HG02642 (cell line): ENCODE measurements at regions not wholly inside any gene's neighbourhood (a gene's known extent, or its start where the extent isn't known, plus 50 kb on each side); places are given as distances from the start of the nearest gene placed in this dataset.

ENCODE experiments used
- ATAC-seq: cut with Tn5 transposase; IDR thresholded peaks from one replicate; pipeline ENCODE4 v1.9.1; 2021; ENCODE audit warnings: mild to moderate bottlenecking; ENCODE audit not compliant: unreplicated experiment, poor library complexity

DNA sequence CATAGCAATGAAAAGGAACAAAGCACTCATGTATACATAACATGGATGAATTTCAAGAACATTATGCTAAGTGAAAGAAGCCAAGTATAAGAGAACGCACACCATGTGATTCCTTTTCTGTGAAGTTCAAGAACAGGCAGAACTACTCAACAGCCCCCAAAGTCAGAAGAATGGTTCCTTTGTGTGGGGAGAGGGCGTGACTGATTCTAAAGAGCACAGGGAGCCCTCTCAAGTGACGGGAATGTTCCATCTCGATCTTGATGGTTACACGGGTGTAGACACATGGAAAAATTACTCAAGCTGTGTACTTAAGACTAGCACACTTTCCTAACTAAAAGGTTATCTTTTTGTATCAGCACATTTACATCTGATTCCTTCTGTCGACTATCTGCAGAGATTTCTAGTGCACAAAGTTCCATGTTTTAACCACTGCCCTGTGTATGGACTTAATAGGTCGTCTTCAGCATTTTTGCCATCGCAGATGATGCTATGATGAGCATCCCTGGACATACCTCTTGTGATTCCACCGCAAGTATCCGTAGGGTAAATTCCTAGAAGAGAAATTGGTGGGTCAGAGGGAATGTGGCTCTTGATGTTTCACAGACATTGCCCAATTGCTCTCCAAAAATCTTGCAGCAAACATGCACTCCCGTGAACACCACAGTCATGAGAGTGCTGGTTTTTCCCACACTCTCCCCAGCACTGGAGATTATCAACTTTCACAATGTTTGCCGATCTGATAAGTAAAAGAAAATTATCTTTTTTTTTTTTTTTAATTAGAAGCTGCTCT lies 279.3 kb downstream of the BMP7 start:
- ATAC-seq = no peak

DNA sequence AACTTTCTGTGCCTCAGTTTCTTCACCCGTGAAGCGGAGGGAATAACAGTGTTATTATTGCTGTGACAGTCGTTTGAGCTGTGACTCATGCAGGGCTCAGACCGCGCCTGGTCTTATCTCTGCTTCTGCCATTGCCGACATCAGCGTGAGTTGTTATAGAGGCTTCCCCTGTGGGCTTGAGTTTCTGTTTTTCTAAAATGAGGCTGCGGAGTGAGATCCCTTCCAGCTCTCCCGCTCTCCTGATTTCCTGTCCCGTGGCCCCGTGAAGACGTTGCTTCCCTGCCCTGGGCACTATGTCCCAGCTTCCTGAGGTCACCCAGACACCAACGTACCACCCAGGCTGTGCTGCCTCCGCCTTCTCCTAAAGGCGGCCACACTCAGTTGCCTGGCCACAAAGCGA lies 278.5 kb downstream of the BMP7 start:
- ATAC-seq = no peak

DNA sequence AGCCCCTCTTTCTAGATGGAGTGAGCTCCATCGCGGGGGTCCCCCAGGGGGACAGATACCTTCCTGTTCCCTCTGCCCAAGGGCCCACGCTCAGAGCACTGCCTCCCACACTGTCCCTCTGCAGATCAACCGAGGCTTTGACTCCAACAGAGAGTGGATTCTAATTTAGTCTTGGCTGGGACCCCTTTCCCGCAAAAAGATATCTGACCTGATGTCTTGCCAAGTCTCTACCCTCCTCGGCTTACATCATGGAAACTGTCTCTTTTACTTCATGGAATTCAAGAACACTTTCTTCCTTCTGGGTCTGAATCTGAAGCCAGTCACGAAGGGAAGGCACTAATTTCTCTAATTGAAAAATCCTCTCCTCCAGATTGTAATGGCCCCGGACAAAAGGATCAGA lies 278.0 kb downstream of the BMP7 start:
- ATAC-seq = no peak

DNA sequence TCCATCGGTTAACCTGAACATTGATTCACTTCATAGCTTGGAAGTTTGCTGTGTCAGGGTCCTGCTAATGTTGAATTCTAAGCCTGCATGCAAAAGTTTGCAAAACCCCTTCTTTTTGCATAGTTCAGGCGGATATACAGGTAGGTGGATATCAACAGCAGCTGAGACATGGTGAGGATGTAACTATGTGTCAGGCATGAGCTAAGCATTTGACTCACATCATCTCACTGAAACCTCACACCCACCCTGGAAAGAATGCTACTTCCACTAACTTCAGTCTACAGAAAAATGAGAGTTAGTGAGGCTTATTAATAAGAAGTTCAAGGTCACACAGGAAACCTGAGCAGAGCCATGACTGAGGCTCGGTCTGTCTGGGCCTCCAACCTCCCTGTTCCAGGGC lies 276.9 kb downstream of the BMP7 start:
- ATAC-seq = no peak

DNA sequence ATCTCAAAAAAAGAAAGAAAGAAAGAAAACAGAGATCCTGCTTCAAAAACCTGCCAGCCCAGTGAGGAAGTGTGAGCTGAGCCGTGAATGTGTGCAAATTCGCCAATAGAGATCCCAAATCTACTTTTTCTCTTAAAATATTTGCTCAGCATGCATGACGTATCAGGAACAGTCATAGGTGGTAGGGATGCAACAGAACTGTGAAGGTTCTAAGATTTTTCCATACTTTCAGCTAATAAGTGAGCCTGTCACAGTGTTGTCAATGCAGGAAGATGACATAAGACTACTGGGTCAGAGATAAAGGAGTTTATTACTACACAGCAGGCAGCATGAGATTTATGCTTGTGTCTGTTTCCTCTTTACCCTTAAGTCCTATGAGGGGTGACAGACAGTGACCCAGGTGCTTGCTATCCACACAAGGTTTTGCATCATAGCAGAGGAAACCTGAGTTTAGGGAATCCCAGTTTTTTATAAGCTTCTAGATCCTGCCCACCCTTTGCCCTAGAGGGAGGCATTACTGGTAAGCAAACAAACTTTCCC lies 273.4 kb downstream of the BMP7 start:
- no peak for ATAC-seq

DNA sequence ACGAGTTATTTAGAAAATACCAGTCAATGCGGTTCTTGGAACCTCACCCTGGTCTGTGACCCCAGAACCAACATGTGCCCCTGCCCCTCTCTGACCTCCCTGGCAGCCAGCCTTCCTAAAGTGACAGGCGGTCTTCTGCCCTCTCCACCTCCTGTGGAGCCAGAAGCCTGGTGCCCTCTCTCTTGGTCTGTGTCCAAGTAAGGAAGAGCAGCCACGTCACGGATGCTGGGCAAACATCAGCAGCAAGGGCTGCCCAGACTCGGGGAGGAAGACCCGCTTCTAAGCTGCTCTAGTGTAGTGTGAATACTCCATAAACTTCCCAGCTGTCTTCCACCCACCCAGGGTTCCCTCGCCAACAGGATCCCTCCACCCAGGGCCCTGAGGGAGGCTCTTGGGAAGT lies 272.4 kb downstream of the BMP7 start:
- no peak for ATAC-seq

DNA sequence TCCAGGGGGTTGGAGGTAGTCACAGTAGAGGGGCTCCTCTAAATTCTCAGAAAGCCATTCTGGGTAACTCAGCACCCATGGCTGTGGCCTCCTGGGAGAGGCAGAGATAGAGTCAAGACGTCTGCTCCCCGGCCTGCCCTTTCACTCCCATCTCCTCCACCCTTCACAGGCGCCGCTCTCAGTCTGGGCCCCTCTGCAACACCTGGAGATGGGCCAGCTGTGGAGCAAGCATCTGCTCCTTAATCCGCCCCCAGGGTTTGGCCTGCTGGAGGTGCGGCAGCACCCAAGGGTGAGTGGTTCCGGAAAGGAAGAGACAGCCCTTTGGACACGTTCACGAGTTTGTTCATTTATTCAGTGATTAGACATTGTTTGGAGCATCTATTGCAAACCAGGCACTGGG lies 271.3 kb downstream of the BMP7 start:
- ATAC-seq = no peak

DNA sequence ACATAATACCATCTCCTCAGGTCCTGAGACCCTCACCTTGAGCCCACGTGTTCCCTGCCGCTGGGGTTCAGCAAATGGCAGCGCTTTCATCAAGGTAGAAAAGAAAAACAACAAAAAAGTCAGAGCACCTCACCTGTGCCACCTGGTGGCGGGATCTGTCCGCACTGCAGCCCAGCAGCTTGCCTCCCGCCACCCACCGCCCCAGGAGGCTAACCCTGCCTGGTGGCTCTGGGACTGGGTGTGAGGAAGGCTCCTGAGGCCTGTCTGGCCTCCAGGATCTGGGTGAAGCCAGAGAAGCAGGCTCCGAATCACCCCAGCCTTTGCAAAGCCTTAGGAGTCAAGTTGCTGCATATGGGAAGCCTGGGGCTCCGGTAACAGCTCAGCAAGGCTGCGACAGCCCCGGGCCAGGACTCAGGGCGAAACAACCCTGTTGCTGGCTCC lies 270.8 kb downstream of the BMP7 start:
- no peak for ATAC-seq

DNA sequence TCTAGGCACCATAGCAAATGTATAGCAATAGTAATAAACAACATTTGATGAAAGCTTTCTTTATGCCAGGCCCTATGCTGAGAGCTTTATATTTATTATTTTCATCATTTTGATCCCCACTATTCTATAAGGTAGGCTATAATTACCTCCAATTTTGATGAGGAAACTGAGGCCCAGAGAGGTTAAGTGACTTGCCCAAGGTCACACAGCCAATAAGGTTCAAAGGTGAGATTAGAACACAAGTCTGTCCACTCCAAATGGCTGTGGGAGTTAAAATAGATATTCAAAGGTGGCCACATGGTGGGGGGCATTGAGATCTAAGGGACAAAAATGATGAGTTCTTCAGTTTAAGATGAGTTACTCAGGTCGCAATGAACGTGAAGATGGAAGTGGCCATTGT lies 269.9 kb downstream of the BMP7 start:
- no peak for ATAC-seq

DNA sequence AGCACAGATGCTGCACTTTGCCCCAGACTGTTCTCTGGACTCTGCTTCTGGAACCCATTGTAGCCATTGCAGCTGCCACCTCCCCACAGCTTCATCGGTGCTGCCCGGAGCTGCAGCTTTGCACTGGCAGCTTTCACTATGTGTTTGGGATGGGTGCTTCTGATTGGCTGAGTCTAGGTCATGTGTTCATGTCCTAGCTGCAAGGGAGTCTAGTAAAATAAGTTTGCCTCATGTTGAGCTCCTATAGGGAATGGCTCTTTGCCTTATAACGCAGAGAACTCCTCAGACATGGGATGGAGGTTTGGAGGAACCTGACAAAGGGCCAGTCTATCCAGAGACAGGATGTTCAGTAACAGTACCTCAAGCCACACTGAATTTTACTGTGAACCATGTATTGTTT lies 268.0 kb downstream of the BMP7 start:
- ATAC-seq = no peak

DNA sequence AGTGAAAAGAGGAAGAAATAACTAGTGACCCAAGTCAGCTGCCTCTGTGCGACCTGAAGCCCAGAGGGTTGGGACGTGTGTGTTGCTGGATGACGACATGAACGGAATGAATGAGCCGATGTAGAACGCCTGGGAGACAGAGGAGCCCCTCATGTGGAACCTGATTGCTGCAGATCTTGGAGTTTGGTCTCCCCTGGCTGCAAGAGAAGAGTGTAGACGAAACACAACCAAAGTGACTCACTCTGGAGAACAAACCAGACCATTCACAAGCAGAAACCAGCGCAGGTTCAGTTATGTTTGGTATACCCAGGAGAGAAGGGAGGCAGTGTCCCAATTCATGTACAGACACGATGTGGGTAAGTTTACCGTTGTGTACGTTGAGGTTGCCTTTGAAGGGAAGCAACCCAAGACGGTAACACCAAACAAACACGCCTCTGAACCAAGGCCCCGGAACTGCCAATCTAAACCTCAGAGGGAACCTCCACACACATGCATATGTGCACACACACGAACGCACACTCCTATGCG lies 265.9 kb downstream of the BMP7 start:
- no peak for ATAC-seq

DNA sequence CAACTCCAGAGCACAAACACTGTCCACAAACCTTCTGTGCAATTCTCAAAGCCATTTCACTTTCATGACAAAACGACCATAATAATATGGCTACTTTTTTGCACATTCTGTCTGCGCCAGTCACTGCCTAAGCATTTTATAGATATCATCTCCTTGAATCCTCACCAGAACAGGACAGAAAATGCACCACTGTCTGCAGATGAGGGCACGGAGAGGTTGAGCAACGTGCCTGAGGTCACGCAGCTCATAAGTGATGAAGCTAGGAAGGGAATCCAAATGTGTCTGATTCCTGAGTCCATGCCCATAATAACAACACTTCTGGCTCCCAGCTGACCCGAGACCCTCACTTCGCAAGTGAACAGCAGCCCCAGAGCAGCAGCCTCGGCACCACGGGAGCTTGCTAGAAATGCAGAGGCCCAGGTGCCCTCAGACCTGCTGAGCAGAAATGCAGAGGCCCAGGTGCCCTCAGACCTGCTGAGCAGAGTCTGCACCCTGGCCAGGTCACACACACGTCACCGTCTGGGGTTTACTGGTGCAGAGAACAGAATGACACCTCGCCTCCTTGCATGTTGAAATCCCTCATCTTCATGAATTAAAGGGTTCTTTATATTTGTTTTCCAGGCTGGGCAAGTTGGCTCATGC lies 265.2 kb downstream of the BMP7 start:
- no peak for ATAC-seq

DNA sequence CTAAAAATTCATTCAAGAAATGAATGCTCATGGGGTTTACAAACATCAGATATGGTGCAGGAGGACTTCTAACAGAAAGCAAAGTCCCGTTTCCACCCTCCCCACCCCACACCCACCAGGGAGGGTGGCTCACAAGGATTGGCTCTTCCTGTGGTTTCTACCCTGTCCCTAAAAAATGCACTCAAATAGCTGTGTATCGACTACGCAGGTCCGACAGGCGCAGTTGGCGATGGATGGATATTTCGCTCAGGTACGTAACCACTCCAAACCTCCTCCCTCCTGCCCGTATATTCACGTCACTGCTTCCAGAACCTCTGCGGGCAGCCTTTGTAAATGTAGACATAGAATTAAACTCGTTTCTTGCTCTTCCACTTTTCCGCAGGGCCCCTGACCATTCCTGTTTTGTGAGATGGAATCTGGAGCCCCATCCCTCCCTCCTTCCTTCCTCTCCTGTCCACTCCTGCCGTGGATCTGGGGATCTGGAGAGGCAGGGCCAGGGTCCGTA lies 264.3 kb downstream of the BMP7 start:
- no peak for ATAC-seq

DNA sequence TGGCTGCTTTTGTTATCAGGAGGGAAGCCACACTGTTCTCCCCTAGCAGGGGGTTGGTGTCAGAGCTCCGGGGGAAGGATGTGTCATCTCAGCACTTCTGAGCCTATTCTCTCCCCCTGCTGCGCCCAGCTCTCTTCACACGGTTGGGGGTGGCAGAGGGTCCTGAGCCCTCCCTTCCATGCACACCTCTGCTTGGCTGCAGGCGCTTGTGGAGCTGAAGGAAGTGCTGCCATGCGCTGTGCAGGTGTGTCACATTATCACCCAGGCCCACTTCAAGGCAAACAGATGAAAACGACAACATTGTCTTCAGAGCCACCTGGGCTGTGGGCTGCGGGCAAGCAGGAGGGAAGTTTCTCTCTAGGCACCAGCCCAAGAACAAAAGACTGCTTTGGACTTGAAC lies 263.4 kb downstream of the BMP7 start:
- ATAC-seq = no peak

DNA sequence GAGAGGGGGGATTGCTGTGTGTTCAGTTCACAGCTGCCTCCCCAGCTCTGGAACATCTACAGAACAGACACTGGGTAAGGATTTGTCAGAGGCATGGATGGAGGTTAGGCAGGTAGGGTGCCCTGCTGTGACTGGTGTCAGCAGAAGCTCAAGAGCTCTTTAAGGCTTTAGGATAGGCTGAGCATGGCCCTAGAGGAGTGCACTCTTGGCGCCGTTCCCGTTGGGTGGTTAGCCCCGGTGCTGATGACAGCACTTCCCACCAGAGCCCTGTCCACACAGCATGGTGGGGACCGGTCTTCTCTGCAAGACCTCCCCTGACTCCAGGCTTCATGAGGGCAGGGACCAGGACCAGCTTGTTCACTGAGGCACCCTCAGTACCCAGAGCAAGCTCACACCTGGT lies 262.0 kb downstream of the BMP7 start:
- ATAC-seq = no peak

DNA sequence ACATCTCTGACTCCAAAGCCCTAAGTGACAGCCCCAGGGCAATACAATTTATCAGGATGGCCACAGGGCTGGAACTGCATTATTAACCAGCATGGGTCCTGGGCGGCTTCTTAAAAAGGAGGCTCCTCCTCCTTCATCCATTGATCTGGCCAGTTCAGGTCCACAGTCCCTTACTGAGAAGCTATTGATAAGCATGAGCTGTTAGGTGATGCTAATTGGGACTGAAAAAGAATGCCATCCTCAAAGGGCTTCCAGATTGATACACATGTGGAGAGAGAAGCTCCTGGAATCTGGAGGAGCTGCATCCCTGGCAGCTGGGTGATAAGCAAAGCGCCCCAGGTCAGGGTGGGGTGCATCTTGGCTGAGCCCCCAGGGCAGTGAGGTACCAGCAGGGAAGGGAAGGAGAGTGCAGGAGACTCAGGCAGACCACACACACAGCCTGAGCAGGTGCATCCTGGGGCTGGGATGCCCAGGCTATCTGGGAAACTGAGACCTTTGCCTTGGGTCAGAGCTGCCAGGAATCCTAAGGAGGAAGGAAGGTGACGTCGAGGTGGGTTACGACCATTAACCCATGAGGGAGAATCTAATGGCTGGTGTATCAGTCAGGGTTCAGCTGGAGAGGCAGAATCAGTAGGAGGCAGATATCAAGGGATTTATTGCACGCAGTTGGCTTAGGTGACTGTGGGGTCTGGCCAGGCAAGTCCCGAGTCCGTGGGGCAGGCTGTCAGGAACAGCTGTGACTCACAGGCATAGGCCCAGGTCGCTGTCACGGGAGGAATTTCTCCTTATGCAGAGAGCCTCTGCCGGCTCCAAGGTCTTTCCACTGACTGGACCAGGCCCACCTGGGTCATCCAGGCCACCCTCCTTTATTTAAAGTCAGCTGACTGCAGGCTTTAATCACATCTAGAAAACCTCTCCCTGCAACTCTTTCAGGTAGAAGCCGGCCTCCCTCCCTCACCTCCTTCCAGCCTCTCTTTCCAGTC lies 261.2 kb downstream of the BMP7 start:
- ATAC-seq = no peak

DNA sequence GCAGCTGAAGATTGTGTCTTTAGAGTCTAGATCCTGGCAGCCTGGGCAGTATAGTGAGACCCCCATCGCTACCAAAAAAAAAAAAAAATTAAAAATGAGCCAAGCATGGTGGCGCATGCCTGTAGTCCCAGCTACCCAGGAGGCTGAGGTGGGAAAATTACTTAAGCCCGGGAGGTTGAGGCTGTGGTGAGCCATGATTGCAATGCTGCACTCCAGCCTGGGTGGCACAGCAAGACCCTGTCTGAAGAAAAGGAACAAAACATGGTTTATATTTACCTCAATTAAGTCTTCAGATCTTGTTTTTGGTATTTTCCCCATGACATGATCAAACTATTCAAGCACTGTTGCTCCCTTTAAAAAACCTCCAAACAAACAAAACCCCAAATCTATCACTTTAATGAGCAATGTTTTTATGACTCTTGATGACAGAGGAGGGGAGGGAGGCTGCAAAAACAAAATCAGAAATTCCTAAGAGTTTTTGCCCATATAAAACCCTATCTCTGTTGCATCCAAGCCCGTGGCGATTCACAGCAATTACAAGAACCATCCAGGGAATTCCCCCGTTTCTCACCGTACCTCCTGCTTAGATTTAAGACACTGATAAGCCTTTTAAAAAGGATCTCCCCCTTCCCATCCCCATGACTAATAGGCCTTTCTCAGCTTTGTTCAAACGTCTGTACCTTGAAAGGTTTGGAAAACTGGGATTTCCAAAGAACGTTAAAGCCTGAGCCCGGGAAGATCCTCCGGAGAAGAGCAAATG lies 259.9 kb downstream of the BMP7 start:
- ATAC-seq = no peak

DNA sequence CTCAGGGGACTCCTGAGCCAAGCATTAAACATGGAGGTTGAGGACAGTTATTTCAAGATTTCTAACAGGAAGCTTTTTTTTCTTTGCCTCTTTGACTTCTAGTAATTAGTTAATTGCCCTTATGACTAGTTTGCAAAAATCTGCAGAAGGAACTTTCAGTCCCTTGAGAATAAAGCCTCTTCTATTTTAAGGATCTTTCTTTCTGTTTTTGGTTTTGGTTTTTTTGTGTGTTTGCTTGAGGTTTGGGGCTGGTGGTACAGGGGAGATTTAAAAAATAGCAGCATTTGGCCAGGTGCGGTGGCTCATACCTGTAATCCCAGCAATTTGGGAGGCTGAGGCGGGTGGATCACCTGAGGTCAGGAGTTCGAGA lies 259.3 kb downstream of the BMP7 start:
- ATAC-seq = no peak

DNA sequence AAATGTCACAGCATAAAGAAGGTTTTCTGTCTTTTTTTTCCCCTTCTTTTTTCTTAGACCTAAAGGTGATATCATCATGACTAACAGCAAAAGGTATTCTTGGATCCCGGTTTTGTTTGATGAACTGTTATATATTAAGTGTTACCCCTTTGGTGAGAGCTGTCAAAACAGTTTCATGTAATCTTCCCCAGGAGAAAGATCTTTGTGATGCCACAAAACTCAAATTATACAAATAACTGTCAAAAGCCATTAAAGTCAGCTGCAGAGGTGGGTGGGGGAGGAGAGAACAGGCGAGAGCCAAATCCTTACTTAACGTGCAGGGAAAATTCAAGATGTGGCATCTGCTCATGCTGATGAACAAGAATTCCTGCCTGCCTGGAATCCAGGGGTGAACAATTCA lies 258.2 kb downstream of the BMP7 start:
- no peak for ATAC-seq

DNA sequence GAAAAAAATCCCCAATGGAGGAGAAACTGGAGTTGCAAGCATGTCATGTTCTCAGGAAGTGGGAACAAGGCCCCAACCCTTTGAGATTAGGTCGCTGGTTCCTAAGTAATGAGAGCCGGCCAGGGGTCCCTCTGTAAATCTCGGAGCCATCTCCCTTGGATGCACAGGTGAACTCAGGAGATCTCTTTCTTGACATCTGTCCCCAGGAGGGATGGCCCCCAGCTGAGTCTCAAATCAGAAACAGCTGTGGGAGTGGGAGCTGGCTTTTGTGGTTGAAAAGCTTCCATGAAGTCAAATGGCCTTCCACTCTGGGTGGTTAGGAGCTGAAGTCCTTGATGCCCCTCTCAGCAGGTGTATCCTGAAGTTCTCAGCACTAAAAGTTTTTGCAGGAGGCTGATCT lies 257.1 kb downstream of the BMP7 start:
- ATAC-seq = no peak
